GM23338 (cell line): ENCODE measurements at regions not wholly inside any gene's neighbourhood (a gene's known extent, or its start where the extent isn't known, plus 50 kb on each side); places are given as distances from the start of the nearest gene placed in this dataset.

Experiments
- ATAC-seq: fragments of 200-7000 bp; cut with Tn5 transposase; 3 replicates; pipeline ENCODE4 v1.9.1; 2020
- DNase-seq: peaks from one replicate; pipeline ENCODE4 v3.0.0-alpha.2; 2015; ENCODE audit warnings: low spot score
- H2AFZ ChIP-seq: fragments of 200-600 bp; sonication (generic); 2 replicates; pipeline ENCODE4 v1.8.0; 2016; ENCODE audit warnings: antibody characterized with exemption, mild to moderate bottlenecking, moderate library complexity
- H3F3A ChIP-seq: fragments of 200-600 bp; sonication (generic); replicated peaks from 2 replicates; pipeline ENCODE4 v1.8.0; 2017; ENCODE audit warnings: antibody characterized with exemption, mixed run types, low read depth
- H3K27ac ChIP-seq: fragments of 200-600 bp; sonication (generic); 2 replicates; pipeline ENCODE4 v1.6.1; 2016; ENCODE audit warnings: low read depth
- H3K27me3 ChIP-seq: fragments of 200-600 bp; sonication (generic); 2 replicates; pipeline ENCODE4 v1.8.0; 2016; ENCODE audit warnings: mild to moderate bottlenecking, mixed run types, moderate library complexity; ENCODE audit not compliant: insufficient read depth
- H3K36me3 ChIP-seq: fragments of 200-600 bp; sonication (generic); 2 replicates; pipeline ENCODE4 v1.8.0; 2016; ENCODE audit warnings: mild to moderate bottlenecking; ENCODE audit not compliant: insufficient read depth
- H3K4me1 ChIP-seq: fragments of 200-600 bp; sonication (generic); 2 replicates; pipeline ENCODE4 v1.8.0; 2016; ENCODE audit warnings: mild to moderate bottlenecking, moderate library complexity; ENCODE audit not compliant: insufficient read depth
- H3K4me2 ChIP-seq: fragments of 200-600 bp; sonication (generic); 2 replicates; pipeline ENCODE4 v1.7.1; 2017; ENCODE audit warnings: mixed run types
- H3K4me3 ChIP-seq: fragments of 200-600 bp; sonication (generic); 2 replicates; pipeline ENCODE4 v1.6.1; 2016; ENCODE audit warnings: mixed run types
- H3K79me2 ChIP-seq: fragments of 200-600 bp; sonication (generic); replicated peaks from 2 replicates; pipeline ENCODE4 v1.8.0; 2017; ENCODE audit warnings: mild to moderate bottlenecking; ENCODE audit not compliant: insufficient read depth
- H3K9me2 ChIP-seq: fragments of 200-600 bp; sonication (generic); 2 replicates; pipeline ENCODE4 v1.8.0; 2017; ENCODE audit not compliant: insufficient read depth
- H4K20me1 ChIP-seq: fragments of 200-600 bp; sonication (generic); replicated peaks from 2 replicates; pipeline ENCODE4 v1.8.0; 2017; ENCODE audit warnings: mild to moderate bottlenecking; ENCODE audit not compliant: insufficient read depth
- H3K27ac Mint-ChIP-seq: 2 replicates; pipeline ENCODE4 v1.8.0; 2020; ENCODE audit warnings: inconsistent platforms, mild to moderate bottlenecking, moderate library complexity, mixed read lengths
- H3K27me3 Mint-ChIP-seq: 3 replicates; pipeline ENCODE4 v1.8.0; 2022; ENCODE audit warnings: low read depth, mild to moderate bottlenecking, moderate library complexity, mixed read lengths, inconsistent platforms; ENCODE audit not compliant: insufficient read depth, poor library complexity
- H3K36me3 Mint-ChIP-seq: 3 replicates; pipeline ENCODE4 v1.8.0; 2021; ENCODE audit warnings: low read depth, mild to moderate bottlenecking, inconsistent platforms, moderate library complexity, mixed read lengths
- H3K4me1 Mint-ChIP-seq: 3 replicates; pipeline ENCODE4 v1.8.0; 2020; ENCODE audit warnings: mild to moderate bottlenecking, inconsistent platforms, mixed read lengths
- H3K4me3 Mint-ChIP-seq: 3 replicates; pipeline ENCODE4 v1.8.0; 2021; ENCODE audit warnings: moderate library complexity, mild to moderate bottlenecking, inconsistent platforms, mixed read lengths
- H3K9me3 Mint-ChIP-seq: 3 replicates; pipeline ENCODE4 v1.8.0; 2020; ENCODE audit warnings: moderate library complexity, mild to moderate bottlenecking, inconsistent platforms, mixed read lengths
- CREB1 ChIP-seq: fragments of 250-450 bp; sonication (Bioruptor Pico); IDR thresholded peaks from 2 replicates; pipeline ENCODE4 v1.5.0; 2020; ENCODE audit warnings: low read depth, mild to moderate bottlenecking, moderate library complexity
- EZH2phosphoT487 ChIP-seq: fragments of 200-600 bp; sonication (generic); IDR thresholded peaks from one replicate; pipeline ENCODE4 v1.8.1; 2018; ENCODE audit warnings: antibody characterized with exemption; ENCODE audit not compliant: unreplicated experiment
- JUNB ChIP-seq: IDR thresholded peaks from one replicate; pipeline ENCODE4 v1.6.1; 2016; ENCODE audit warnings: antibody characterized with exemption; ENCODE audit not compliant: unreplicated experiment
- REST ChIP-seq: IDR thresholded peaks from one replicate; pipeline ENCODE4 v1.6.1; 2018; ENCODE audit warnings: antibody characterized with exemption; ENCODE audit not compliant: unreplicated experiment
- STAT1 ChIP-seq: IDR thresholded peaks from one replicate; pipeline ENCODE4 v1.6.1; 2016; ENCODE audit warnings: antibody characterized with exemption; ENCODE audit not compliant: unreplicated experiment
- ZNF114 ChIP-seq: fragments of 250-450 bp; sonication (Bioruptor Pico); IDR thresholded peaks from 2 replicates; pipeline ENCODE4 v1.5.0; 2020; ENCODE audit warnings: mild to moderate bottlenecking, moderate library complexity

- H3K9me2 ChIP-seq = no peaks in the 10 kb centered on the region
These were observed 1100.0 kb upstream of the AMELY start for GRCh38 chrY:8011515-8011914.

GRCh38 chrY:8004196-8004595 lies 1092.6 kb upstream of the AMELY start:
- Histone ChIP-seq H3K36me3 (no peaks in the 10 kb centered on the region), H3K4me3 (no peak overlapping the region), H3K9me2 (no peaks in the 10 kb centered on the region), H4K20me1 (no peaks in the 10 kb centered on the region), H3K4me2 (no peak overlapping the region), H3K27ac (no peak overlapping the region), H3K79me2 (no peaks in the 10 kb centered on the region), H3K27me3 (no peaks in the 10 kb centered on the region), H3K4me1 (no peaks in the 10 kb centered on the region), H3F3A (no peaks in the 10 kb centered on the region), H2AFZ (no peak overlapping the region)
- Mint-ChIP-seq H3K27me3 (no peaks in the 10 kb centered on the region), H3K4me1 (peaks cover 10% of the 10 kb centered on the region; the same call in 2 of the 3 replicates), H3K9me3 (peaks cover 3% of the 10 kb centered on the region; the same call in 2 of the 3 replicates), H3K27ac (no peak overlapping the region), H3K36me3 (no peaks in the 10 kb centered on the region; the same call in 2 of the 3 replicates), H3K4me3 (no peak overlapping the region)
- ATAC-seq (no peak), DNase-seq (no peak)
- TF ChIP-seq EZH2phosphoT487 = no peak
- no peak for TF ChIP-seq STAT1
- TF ChIP-seq ZNF114 (CRISPR knock-in tag) = no peak
- no peak for TF ChIP-seq CREB1 (CRISPR knock-in tag)
- TF ChIP-seq REST = no peak

More at GRCh38 chrY:8011515-8011914, 1100.0 kb upstream of the AMELY start:
- no peak overlapping the region for H3K27ac Mint-ChIP-seq
- no peak for DNase-seq
- no peaks in the 10 kb centered on the region for H3K4me1 ChIP-seq
- H3K36me3 ChIP-seq = no peaks in the 10 kb centered on the region
- no peak overlapping the region for H2AFZ ChIP-seq
- no peak for TF ChIP-seq REST
- no peak for TF ChIP-seq JUNB
- H3K36me3 Mint-ChIP-seq = no peaks in the 10 kb centered on the region
- no peaks in the 10 kb centered on the region for H3K79me2 ChIP-seq
- H3K4me1 Mint-ChIP-seq = peaks cover 4% of the 10 kb centered on the region; the same call in 2 of the 3 replicates
- H3K9me3 Mint-ChIP-seq = no peaks in the 10 kb centered on the region
- H3F3A ChIP-seq = no peaks in the 10 kb centered on the region
- H4K20me1 ChIP-seq = no peaks in the 10 kb centered on the region
- H3K4me2 ChIP-seq = no peak overlapping the region
- no peaks in the 10 kb centered on the region for H3K27me3 Mint-ChIP-seq
- no peak overlapping the region for H3K4me3 Mint-ChIP-seq
- H3K4me3 ChIP-seq = no peak overlapping the region
- no peak overlapping the region for H3K27ac ChIP-seq
- H3K27me3 ChIP-seq = no peaks in the 10 kb centered on the region
- no peak for ATAC-seq
